Body of pancreas (tissue), 4 donors: ENCODE measurements at regions not wholly inside any gene's neighbourhood (a gene's known extent, or its start where the extent isn't known, plus 50 kb on each side); places are given as distances from the start of the nearest gene placed in this dataset.

Source experiments
- ATAC-seq: fragments of 150-250 bp; one replicate; pipeline ENCODE4 v1.9.1; 2016
- DNase-seq, 4 donors: peaks; one replicate each; pipeline ENCODE4 v3.0.0-alpha.2; 2019
- H3K27ac ChIP-seq, 4 donors: fragments of 200-600 bp; sonication (generic); 1 replicate in 3 of 4; 2 replicates in 1 of 4; pipeline versions ENCODE4 v1.5.1 to v1.6.1; 2016 to 2019; ENCODE audit warnings: mild to moderate bottlenecking in 1 of 4, mixed read lengths in 1 of 4, moderate library complexity in 1 of 4
- H3K27me3 ChIP-seq, 2 donors: fragments of 200-600 bp; sonication (generic); one replicate each; pipeline ENCODE4 v1.6.0; 2016; ENCODE audit warnings: mild to moderate bottlenecking in 1 of 2
- H3K36me3 ChIP-seq, 2 donors: fragments of 200-600 bp; sonication (generic); replicated peaks in 1 of 2; 2 replicates each; pipeline ENCODE4 v1.5.1; 2016; ENCODE audit warnings: low read depth in 2 of 2; ENCODE audit not compliant: insufficient read depth in 1 of 2
- H3K4me1 ChIP-seq: fragments of 200-600 bp; sonication (generic); one replicate; pipeline ENCODE4 v1.6.0; 2016
- H3K4me3 ChIP-seq, 2 donors: fragments of 200-600 bp; sonication (generic); 1 replicate in 1 of 2; 2 replicates in 1 of 2; pipeline ENCODE4 v1.5.1; 2016 to 2019
- H3K9me3 ChIP-seq, 3 donors: fragments of 200-600 bp; sonication (generic); 1 replicate in 2 of 3; 2 replicates in 1 of 3; pipeline ENCODE4 v1.5.1; 2016
- POLR2A ChIP-seq, 3 donors: fragments of 450-650 bp; IDR thresholded peaks; one replicate each; pipeline ENCODE4 v1.6.1; 2016; ENCODE audit warnings: antibody characterized with exemption in 3 of 3, mild to moderate bottlenecking in 2 of 3
- WGBS, 2 donors: methylation state at CpG; one replicate each; pipeline ENCODE4 v1.1.5; 2017; 5-methylcytosine and 5-hydroxymethylcytosine counted together
- intact Hi-C: fragments of 100-400 bp; cut with DNase I; formaldehyde crosslinking; loops from one replicate; pipeline ENCODE4 v1.15.1; 2023
- TF ChIP-seq, protein P1 (sequence below), 7 experiments: fragments of 450-650 bp in 4 of 7; fragments of 200-600 bp in 3 of 7; sonication (generic) in 3 of 7; IDR thresholded peaks; one replicate each; pipeline ENCODE4 v1.5.1; 2016 to 2019; ENCODE audit warnings: antibody characterized with exemption in 7 of 7

DNA sequence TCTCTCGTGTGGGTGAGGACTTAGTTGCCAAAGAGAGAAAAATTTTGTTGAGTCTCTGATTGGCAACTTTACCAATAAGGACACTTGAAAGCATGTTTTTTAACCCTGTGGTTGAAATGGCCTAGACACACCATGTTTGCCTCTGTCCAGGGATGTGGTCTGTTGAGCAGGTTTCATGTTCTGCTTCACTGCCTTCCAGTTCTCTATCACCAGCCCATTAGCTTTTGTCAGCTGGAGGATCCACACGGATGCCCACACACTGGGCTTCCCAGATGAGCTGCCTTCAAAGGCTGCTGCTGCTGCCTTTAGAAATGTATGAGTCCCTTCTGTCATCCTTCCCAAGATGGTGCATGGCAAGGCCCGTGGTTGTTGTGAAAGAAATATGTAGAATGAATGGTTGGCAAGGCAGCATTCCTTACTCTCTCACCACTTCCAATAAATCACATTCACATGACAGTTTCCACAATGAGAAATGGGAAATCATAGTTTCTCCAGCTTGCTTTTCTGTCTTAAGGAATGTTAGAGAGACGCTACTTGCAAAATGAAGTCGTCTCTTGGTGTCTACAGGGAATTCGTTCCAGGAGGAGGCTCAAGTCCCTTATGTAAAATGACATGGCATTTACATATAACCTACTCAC lies 108.2 kb upstream of the SLC35F3 start:
- DNase-seq (no peak), ATAC-seq (no peak)
- Histone ChIP-seq H3K9me3 (no peaks in the 10 kb centered on the region), H3K4me3 (no peak overlapping the region), H3K27me3 (no peaks in the 10 kb centered on the region), H3K27ac (no peak overlapping the region), H3K4me1 (no peaks in the 10 kb centered on the region), H3K36me3 (no peaks in the 10 kb centered on the region)
- WGBS, 2 donors: 75 to 77% methylated on average over 6 of the region's 6 CpGs
- intact Hi-C loops: loop anchor here (5.0 to 10.0 kb wide), 2 partner anchors 354 to 491 kb away; no protein-coding TSS in a partner anchor
- no peak for TF ChIP-seq POLR2A (IDR thresholded peaks at IDR 0.05)
- TF ChIP-seq, protein P1, sequence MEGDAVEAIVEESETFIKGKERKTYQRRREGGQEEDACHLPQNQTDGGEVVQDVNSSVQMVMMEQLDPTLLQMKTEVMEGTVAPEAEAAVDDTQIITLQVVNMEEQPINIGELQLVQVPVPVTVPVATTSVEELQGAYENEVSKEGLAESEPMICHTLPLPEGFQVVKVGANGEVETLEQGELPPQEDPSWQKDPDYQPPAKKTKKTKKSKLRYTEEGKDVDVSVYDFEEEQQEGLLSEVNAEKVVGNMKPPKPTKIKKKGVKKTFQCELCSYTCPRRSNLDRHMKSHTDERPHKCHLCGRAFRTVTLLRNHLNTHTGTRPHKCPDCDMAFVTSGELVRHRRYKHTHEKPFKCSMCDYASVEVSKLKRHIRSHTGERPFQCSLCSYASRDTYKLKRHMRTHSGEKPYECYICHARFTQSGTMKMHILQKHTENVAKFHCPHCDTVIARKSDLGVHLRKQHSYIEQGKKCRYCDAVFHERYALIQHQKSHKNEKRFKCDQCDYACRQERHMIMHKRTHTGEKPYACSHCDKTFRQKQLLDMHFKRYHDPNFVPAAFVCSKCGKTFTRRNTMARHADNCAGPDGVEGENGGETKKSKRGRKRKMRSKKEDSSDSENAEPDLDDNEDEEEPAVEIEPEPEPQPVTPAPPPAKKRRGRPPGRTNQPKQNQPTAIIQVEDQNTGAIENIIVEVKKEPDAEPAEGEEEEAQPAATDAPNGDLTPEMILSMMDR (IDR thresholded peaks at IDR 0.05): no peak

DNA sequence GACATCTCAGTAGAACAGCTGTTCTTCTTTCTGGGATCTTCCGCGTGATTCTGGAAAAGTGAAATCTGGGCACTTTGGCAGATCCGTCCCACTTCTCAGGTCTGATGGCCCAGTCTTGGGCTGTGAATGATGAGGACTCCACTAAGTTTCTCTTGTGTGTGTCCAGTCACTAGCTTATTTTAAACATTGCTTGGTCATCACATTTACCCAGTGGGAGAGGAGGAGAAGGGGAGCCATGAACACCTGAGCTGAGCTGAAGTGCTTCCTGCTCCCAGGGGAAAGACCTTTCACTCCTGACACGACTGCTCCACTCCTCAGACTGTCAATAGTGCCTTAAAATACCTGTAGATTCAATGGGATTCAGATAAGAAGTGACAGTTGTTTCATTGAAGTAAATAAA lies 101.9 kb upstream of the SLC35F3 start:
- intact Hi-C loops: no loop called here
- Histone ChIP-seq H3K36me3 (no peaks in the 10 kb centered on the region), H3K27me3 (no peaks in the 10 kb centered on the region), H3K9me3 (no peaks in the 10 kb centered on the region), H3K4me3 (no peak overlapping the region), H3K4me1 (no peaks in the 10 kb centered on the region), H3K27ac (no peak overlapping the region)
- TF ChIP-seq POLR2A (IDR thresholded peaks at IDR 0.05): no peak
- TF ChIP-seq, protein P1 (IDR thresholded peaks at IDR 0.05): no peak
- DNase-seq (no peak), ATAC-seq (no peak)
- 69 to 74% methylated on average over 4 of the region's 4 CpGs for WGBS, 2 donors

DNA sequence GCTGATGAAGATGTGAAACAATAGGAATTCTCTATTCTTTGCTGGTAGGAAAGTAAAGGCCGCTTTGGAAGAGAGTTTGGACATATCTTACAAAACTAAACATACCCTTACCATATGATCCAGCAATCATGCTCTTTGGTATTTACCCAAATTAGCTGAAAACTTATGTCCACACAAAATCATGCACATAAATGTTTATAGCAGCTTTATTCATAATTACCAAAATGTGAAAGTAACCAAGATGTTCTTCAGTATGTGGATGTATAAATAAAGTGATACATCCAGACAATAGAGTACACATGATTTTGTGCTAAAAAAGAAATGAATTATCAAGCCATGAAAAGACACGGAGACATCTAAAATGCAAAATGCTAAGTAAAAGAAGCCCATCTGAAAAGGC lies 98.7 kb upstream of the SLC35F3 start:
- ATAC-seq (no peak), DNase-seq (no peak)
- no peaks in the 10 kb centered on the region for H3K36me3 ChIP-seq
- no peaks in the 10 kb centered on the region for H3K4me1 ChIP-seq
- intact Hi-C loops: no loop called here
- H3K27ac ChIP-seq: no peak overlapping the region
- H3K27me3 ChIP-seq: no peaks in the 10 kb centered on the region
- no peaks in the 10 kb centered on the region for H3K9me3 ChIP-seq
- TF ChIP-seq POLR2A (IDR thresholded peaks at IDR 0.05): no peak
- TF ChIP-seq, protein P1 (IDR thresholded peaks at IDR 0.05): no peak
- H3K4me3 ChIP-seq: no peak overlapping the region
- WGBS, 2 donors: 69 to 82% methylated on average over 2 of the region's 2 CpGs

DNA sequence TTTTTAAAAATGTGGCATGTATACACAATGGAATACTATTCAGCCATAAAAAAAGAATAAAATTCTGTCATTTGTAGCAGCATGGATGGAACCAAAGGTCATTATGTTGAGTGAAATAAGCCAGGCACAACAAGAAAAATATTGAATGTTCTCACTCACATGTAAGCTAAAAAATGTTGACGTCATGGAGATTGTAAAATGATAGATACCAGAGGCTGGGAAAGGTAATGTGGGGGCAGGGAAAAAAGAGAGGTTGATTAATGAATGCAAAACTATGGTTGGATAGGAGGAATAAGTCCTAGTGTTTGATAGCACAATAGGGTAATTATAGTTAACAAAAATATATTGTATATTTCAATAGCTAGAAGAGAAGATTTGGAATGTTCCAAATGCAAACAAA lies 89.1 kb upstream of the SLC35F3 start:
- no peaks in the 10 kb centered on the region for H3K4me1 ChIP-seq
- H3K9me3 ChIP-seq: no peaks in the 10 kb centered on the region
- no peaks in the 10 kb centered on the region for H3K27me3 ChIP-seq
- 18 to 37% methylated on average over 1 of the region's 1 CpG for WGBS, 2 donors
- intact Hi-C loops: no loop called here
- no peaks in the 10 kb centered on the region for H3K36me3 ChIP-seq
- H3K27ac ChIP-seq: no peak overlapping the region
- no peak overlapping the region for H3K4me3 ChIP-seq
- DNase-seq (no peak), ATAC-seq (no peak)
- TF ChIP-seq POLR2A (IDR thresholded peaks at IDR 0.05): no peak
- TF ChIP-seq, protein P1 (IDR thresholded peaks at IDR 0.05): no peak

DNA sequence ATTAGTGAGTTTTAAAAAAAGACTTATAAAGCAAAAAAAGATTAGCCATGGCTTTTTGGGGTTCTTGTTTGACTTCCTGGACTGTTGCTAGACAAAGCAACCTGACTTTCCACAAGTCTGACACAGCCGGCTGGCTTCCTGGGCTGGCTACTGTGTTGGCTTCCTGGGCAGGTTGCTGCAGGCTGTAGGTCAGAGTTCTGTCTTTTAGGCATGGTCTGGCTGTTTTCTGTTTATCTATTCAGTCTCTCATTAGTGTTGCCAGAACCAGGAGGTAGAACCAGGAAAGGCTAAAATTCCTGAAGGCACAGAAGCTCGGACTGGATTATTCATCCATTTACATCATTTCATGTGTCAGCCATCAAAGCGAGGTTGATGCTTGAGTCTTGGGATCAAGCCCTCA lies 88.6 kb upstream of the SLC35F3 start:
- TF ChIP-seq, protein P1 (IDR thresholded peaks at IDR 0.05): no peak
- no peak for TF ChIP-seq POLR2A (IDR thresholded peaks at IDR 0.05)
- intact Hi-C loops: no loop called here
- 63 to 80% methylated on average over 3 of the region's 3 CpGs for WGBS, 2 donors

More for the DNA sequence above, 88.6 kb upstream of the SLC35F3 start:
- DNase-seq (no peak), ATAC-seq (no peak)
- Histone ChIP-seq H3K27ac (no peak overlapping the region), H3K9me3 (no peaks in the 10 kb centered on the region), H3K36me3 (no peaks in the 10 kb centered on the region), H3K27me3 (no peaks in the 10 kb centered on the region), H3K4me1 (no peaks in the 10 kb centered on the region), H3K4me3 (no peak overlapping the region)
